GM18861 (cell line): ENCODE measurements at regions not wholly inside any gene's neighbourhood (a gene's known extent, or its start where the extent isn't known, plus 50 kb on each side); places are given as distances from the start of the nearest gene placed in this dataset.

Source experiments
- ATAC-seq: cut with Tn5 transposase; IDR thresholded peaks from one replicate; pipeline ENCODE4 v1.9.1; 2021; ENCODE audit not compliant: unreplicated experiment

GRCh38 chr1:101290922-101291561 is 54.2 kb downstream of the S1PR1 start:
- no peak for ATAC-seq

GRCh38 chr1:101291562-101292380 is 55.0 kb downstream of the S1PR1 start:
- no peak for ATAC-seq

GRCh38 chr1:101293461-101294051 is 56.7 kb downstream of the S1PR1 start:
- peak; percentile 41 for ATAC-seq

- ATAC-seq = no peak
Observed at GRCh38 chr1:101295209-101295608, 58.4 kb downstream of the S1PR1 start.

- ATAC-seq = no peak
Observed at GRCh38 chr1:101298663-101299062, 61.8 kb downstream of the S1PR1 start.

GRCh38 chr1:101299141-101299540 is 62.3 kb downstream of the S1PR1 start:
- no peak for ATAC-seq

- ATAC-seq = no peak
Observed at GRCh38 chr1:101299710-101300109, 62.9 kb downstream of the S1PR1 start.

- ATAC-seq = no peak
Observed at GRCh38 chr1:101300916-101301315, 64.1 kb downstream of the S1PR1 start.

- no peak for ATAC-seq
Observed at GRCh38 chr1:101301446-101302057, 64.7 kb downstream of the S1PR1 start.

GRCh38 chr1:101302831-101303511 is 66.2 kb downstream of the S1PR1 start:
- ATAC-seq = no peak

GRCh38 chr1:101307985-101308689 is 71.3 kb downstream of the S1PR1 start:
- no peak for ATAC-seq

- no peak for ATAC-seq
Observed at GRCh38 chr1:101308935-101309333, 72.1 kb downstream of the S1PR1 start.

GRCh38 chr1:101309334-101310311 is 72.8 kb downstream of the S1PR1 start:
- ATAC-seq = peak; percentile 33

- ATAC-seq = no peak
Observed at GRCh38 chr1:101310506-101310905, 73.7 kb downstream of the S1PR1 start.

GRCh38 chr1:101311146-101311920 is 74.5 kb downstream of the S1PR1 start:
- no peak for ATAC-seq

- ATAC-seq = no peak
Observed at GRCh38 chr1:101312147-101312546, 75.3 kb downstream of the S1PR1 start.

- no peak for ATAC-seq
Observed at GRCh38 chr1:101313356-101313755, 76.5 kb downstream of the S1PR1 start.

GRCh38 chr1:101314244-101314643 is 77.4 kb downstream of the S1PR1 start:
- peak; percentile 46 for ATAC-seq

GRCh38 chr1:101316256-101316655 is 79.4 kb downstream of the S1PR1 start:
- no peak for ATAC-seq
